ENCODE measurements at regions not wholly inside any gene's neighbourhood (a gene's known extent, or its start where the extent isn't known, plus 50 kb on each side); places are given as distances from the start of the nearest gene placed in this dataset.
"Not testable (repeated sequence)": the region's sequence is repeated elsewhere in the genome, so short reads cannot be mapped to it uniquely, and the experiment has no call there.

GRCh38 chr11:44471603-44472002, 93.9 kb upstream of the CD82 start:
- intact Hi-C loops (cut with DNase I; ENCODE audit: low total_unique reads) = no loop called here
- Histone ChIP-seq H3K36me3 (no peaks in the 10 kb centered on the region), H3K4me3 (no peak overlapping the region), H3K27me3 (peaks cover 0 to 34% (median 0%) of the 10 kb centered on the region in 3 donors), H3K27ac (no peak overlapping the region), H3K9me3 (no peaks in the 10 kb centered on the region), H3K4me1 (no peaks in the 10 kb centered on the region)
- no peak for DNase-seq
- TF ChIP-seq CTCF (IDR thresholded peaks at IDR 0.05) = no peak
- no peak for TF ChIP-seq EP300 (IDR thresholded peaks at IDR 0.05)
- no peak for TF ChIP-seq POLR2AphosphoS5 (IDR thresholded peaks at IDR 0.05)
- TF ChIP-seq POLR2A (IDR thresholded peaks at IDR 0.05) = no peak
- WGBS, 5 donors = 61 to 86% (median 67%) methylated on average over 1 to 3 of the region's 3 CpGs

GRCh38 chr11:44472916-44473315, 92.5 kb upstream of the CD82 start:
- WGBS, 5 donors = 71 to 96% (median 72%) methylated on average over 3 to 4 of the region's 4 CpGs

GRCh38 chr11:44474702-44475101, 90.8 kb upstream of the CD82 start:
- no peaks in the 10 kb centered on the region for H3K36me3 ChIP-seq
- intact Hi-C loops (cut with DNase I; ENCODE audit: low total_unique reads) = no loop called here
- H3K4me3 ChIP-seq = no peak overlapping the region
- no peak for DNase-seq
- no peak for TF ChIP-seq EP300 (IDR thresholded peaks at IDR 0.05)
- TF ChIP-seq POLR2AphosphoS5 (IDR thresholded peaks at IDR 0.05) = no peak
- TF ChIP-seq CTCF (IDR thresholded peaks at IDR 0.05) = no peak
- TF ChIP-seq POLR2A (IDR thresholded peaks at IDR 0.05) = no peak
- WGBS, 5 donors = 82 to 94% (median 90%) methylated on average over 5 of the region's 5 CpGs
- no peak overlapping the region for H3K27ac ChIP-seq
- peaks cover 0 to 23% (median 0%) of the 10 kb centered on the region in 3 donors for H3K27me3 ChIP-seq
- H3K4me1 ChIP-seq = no peaks in the 10 kb centered on the region
- no peaks in the 10 kb centered on the region for H3K9me3 ChIP-seq

More at GRCh38 chr11:44472916-44473315, 92.5 kb upstream of the CD82 start:
- intact Hi-C loops (cut with DNase I; ENCODE audit: low total_unique reads) = no loop called here
- H3K4me1 ChIP-seq = no peaks in the 10 kb centered on the region
- DNase-seq = no peak
- no peaks in the 10 kb centered on the region for H3K9me3 ChIP-seq
- TF ChIP-seq POLR2AphosphoS5 (IDR thresholded peaks at IDR 0.05) (no peak), POLR2A (IDR thresholded peaks at IDR 0.05) (no peak), CTCF (IDR thresholded peaks at IDR 0.05) (no peak), EP300 (IDR thresholded peaks at IDR 0.05) (no peak)
- no peak overlapping the region for H3K27ac ChIP-seq
- no peaks in the 10 kb centered on the region for H3K36me3 ChIP-seq
- H3K4me3 ChIP-seq = no peak overlapping the region
- H3K27me3 ChIP-seq = peaks cover 0 to 25% (median 0%) of the 10 kb centered on the region in 3 donors

- DNase-seq = no peak
- Histone ChIP-seq H3K27me3 (peaks cover 0 to 23% (median 0%) of the 10 kb centered on the region in 3 donors), H3K9me3 (no peaks in the 10 kb centered on the region), H3K4me1 (no peaks in the 10 kb centered on the region), H3K27ac (no peak overlapping the region), H3K4me3 (no peak overlapping the region), H3K36me3 (no peaks in the 10 kb centered on the region)
- intact Hi-C loops (cut with DNase I; ENCODE audit: low total_unique reads) = no loop called here
- TF ChIP-seq POLR2A (IDR thresholded peaks at IDR 0.05) = no peak
- TF ChIP-seq POLR2AphosphoS5 (IDR thresholded peaks at IDR 0.05) = no peak
- TF ChIP-seq CTCF (IDR thresholded peaks at IDR 0.05) = no peak
- TF ChIP-seq EP300 (IDR thresholded peaks at IDR 0.05) = no peak
- WGBS, 5 donors = 56 to 70% (median 62%) methylated on average over 5 to 10 of the region's 10 CpGs
These were observed 90.3 kb upstream of the CD82 start for GRCh38 chr11:44475114-44475686.

- H3K36me3 ChIP-seq; H3K4me1 ChIP-seq; intact Hi-C loops (cut with DNase I; ENCODE audit: low total_unique reads); H3K27me3 ChIP-seq; H3K9me3 ChIP-seq; H3K4me3 ChIP-seq; H3K27ac ChIP-seq; DNase-seq: not testable (repeated sequence)
- 78 to 93% (median 90%) methylated on average over 4 of the region's 4 CpGs for WGBS, 5 donors
These were observed 83.1 kb upstream of the CD82 start for GRCh38 chr11:44482338-44482737.

All from stomach (tissue), 8 donors.